Upper lobe of left lung (tissue), 4 donors: ENCODE measurements at regions not wholly inside any gene's neighbourhood (a gene's known extent, or its start where the extent isn't known, plus 50 kb on each side); places are given as distances from the start of the nearest gene placed in this dataset.

Experiments used
- CTCF ChIP-seq, 6 experiments: fragments of 450-650 bp in 4 of 6; fragments of 200-600 bp in 2 of 6; sonication (generic) in 2 of 6; IDR thresholded peaks; one replicate each; pipeline ENCODE4 v1.5.1; 2016 to 2019; ENCODE audit warnings: antibody characterized with exemption in 6 of 6
- EP300 ChIP-seq, 4 donors: sonication (generic); formaldehyde crosslinking; IDR thresholded peaks; one replicate each; pipeline ENCODE4 v1.5.1; 2017; ENCODE audit warnings: antibody characterized with exemption in 4 of 4, control low read depth in 2 of 4
- POLR2A ChIP-seq, 4 donors: fragments of 450-650 bp; IDR thresholded peaks; one replicate each; pipeline ENCODE4 v1.5.1; 2016 to 2017; ENCODE audit warnings: antibody characterized with exemption in 4 of 4, mild to moderate bottlenecking in 2 of 4
- POLR2AphosphoS5 ChIP-seq, 2 donors: sonication (generic); formaldehyde crosslinking; IDR thresholded peaks; one replicate each; pipeline ENCODE4 v1.5.1; 2017; ENCODE audit warnings: antibody characterized with exemption in 2 of 2

GRCh38 chr10:121276822-121277221, 321.4 kb downstream of the FGFR2 start:
- TF ChIP-seq CTCF (IDR thresholded peaks at IDR 0.05) (no peak), POLR2A (IDR thresholded peaks at IDR 0.05) (no peak), POLR2AphosphoS5 (IDR thresholded peaks at IDR 0.05) (no peak), EP300 (IDR thresholded peaks at IDR 0.05) (no peak)
